Smooth muscle cell (in vitro differentiated cells): ENCODE measurements at regions not wholly inside any gene's neighbourhood (a gene's known extent, or its start where the extent isn't known, plus 50 kb on each side); places are given as distances from the start of the nearest gene placed in this dataset.

Experiments
- DNase-seq: peaks from one replicate; lab custom pipeline; 2025; ENCODE audit not compliant: unreplicated experiment; lab: John Stamatoyannopoulos, UW
- H2AFZ ChIP-seq: fragments of 200-600 bp; sonication (generic); 2 replicates; pipeline ENCODE4 v1.6.0; 2016; ENCODE audit warnings: antibody characterized with exemption, low read depth, mild to moderate bottlenecking
- H3F3A ChIP-seq: fragments of 200-600 bp; sonication (generic); 2 replicates; pipeline ENCODE4 v1.6.0; 2017; ENCODE audit warnings: antibody characterized with exemption, low read depth
- H3K27ac ChIP-seq: fragments of 200-600 bp; sonication (generic); 2 replicates; pipeline ENCODE4 v1.5.1; 2016; ENCODE audit warnings: low read depth, mild to moderate bottlenecking
- H3K27me3 ChIP-seq: fragments of 200-600 bp; sonication (generic); 2 replicates; pipeline ENCODE4 v1.6.1; 2016; ENCODE audit warnings: low read depth, mild to moderate bottlenecking
- H3K36me3 ChIP-seq: fragments of 200-600 bp; sonication (generic); 2 replicates; pipeline ENCODE4 v1.5.1; 2016; ENCODE audit warnings: low read depth
- H3K4me1 ChIP-seq: fragments of 200-600 bp; sonication (generic); 2 replicates; pipeline ENCODE4 v1.5.1; 2016; ENCODE audit warnings: low read depth
- H3K4me2 ChIP-seq: fragments of 200-600 bp; sonication (generic); 2 replicates; pipeline ENCODE4 v1.6.0; 2016; ENCODE audit warnings: mild to moderate bottlenecking
- H3K4me3 ChIP-seq: fragments of 200-600 bp; sonication (generic); 2 replicates; pipeline ENCODE4 v1.5.1; 2016; ENCODE audit warnings: mild to moderate bottlenecking
- H3K79me2 ChIP-seq: fragments of 200-600 bp; sonication (generic); 2 replicates; pipeline ENCODE4 v1.6.0; 2016; ENCODE audit warnings: low read depth, mild to moderate bottlenecking
- H3K9ac ChIP-seq: fragments of 200-600 bp; sonication (generic); 2 replicates; pipeline ENCODE4 v1.6.0; 2016; ENCODE audit warnings: low read depth
- H3K9me3 ChIP-seq: fragments of 200-600 bp; sonication (generic); replicated peaks from 2 replicates; pipeline ENCODE4 v1.5.1; 2016; ENCODE audit warnings: low read depth
- H4K20me1 ChIP-seq: fragments of 200-600 bp; sonication (generic); 2 replicates; pipeline ENCODE4 v1.6.0; 2016; ENCODE audit warnings: low read depth
- CTCF ChIP-seq: fragments of 200-600 bp; sonication (generic); IDR thresholded peaks from 2 replicates; pipeline ENCODE4 v1.5.1; 2017; ENCODE audit warnings: borderline replicate concordance, mild to moderate bottlenecking, antibody characterized with exemption; ENCODE audit not compliant: insufficient read depth, poor library complexity, severe bottlenecking
- WGBS: methylation state at CpG from one replicate; pipeline ENCODE4 v1.1.7; 2016; ENCODE audit warnings: low lambda C conversion rate; 5-methylcytosine and 5-hydroxymethylcytosine counted together

GRCh38 chr13:30032263-30032662, 181.8 kb upstream of the UBL3 start:
- Histone ChIP-seq H3K4me3 (no peak overlapping the region), H4K20me1 (no peaks in the 10 kb centered on the region), H2AFZ (no peak overlapping the region), H3K9me3 (no peaks in the 10 kb centered on the region), H3K36me3 (no peaks in the 10 kb centered on the region), H3K4me2 (no peak overlapping the region), H3K9ac (no peak overlapping the region), H3K4me1 (peaks cover 5% of the 10 kb centered on the region), H3K79me2 (no peaks in the 10 kb centered on the region), H3K27me3 (no peaks in the 10 kb centered on the region), H3F3A (peaks cover 13% of the 10 kb centered on the region), H3K27ac (no peak overlapping the region)
- DNase-seq: no peak
- no peak for TF ChIP-seq CTCF
- WGBS: 97% methylated on average over 4 of the region's 4 CpGs

GRCh38 chr13:30031488-30031887, 181.1 kb upstream of the UBL3 start:
- H3K79me2 ChIP-seq: no peaks in the 10 kb centered on the region
- H3K4me1 ChIP-seq: peaks cover 5% of the 10 kb centered on the region
- no peaks in the 10 kb centered on the region for H4K20me1 ChIP-seq
- 94% methylated on average over 5 of the region's 5 CpGs for WGBS
- peaks cover 13% of the 10 kb centered on the region for H3F3A ChIP-seq
- H3K27me3 ChIP-seq: no peaks in the 10 kb centered on the region
- DNase-seq: no peak
- H3K9me3 ChIP-seq: no peaks in the 10 kb centered on the region
- no peaks in the 10 kb centered on the region for H3K36me3 ChIP-seq
- no peak overlapping the region for H3K4me3 ChIP-seq
- no peak overlapping the region for H3K4me2 ChIP-seq
- no peak overlapping the region for H2AFZ ChIP-seq
- H3K27ac ChIP-seq: no peak overlapping the region
- H3K9ac ChIP-seq: no peak overlapping the region
- no peak for TF ChIP-seq CTCF

- TF ChIP-seq CTCF: no peak
- H3K4me3 ChIP-seq: no peak overlapping the region
- no peaks in the 10 kb centered on the region for H4K20me1 ChIP-seq
- H3K4me2 ChIP-seq: no peak overlapping the region
- no peaks in the 10 kb centered on the region for H3K9me3 ChIP-seq
- H3F3A ChIP-seq: peaks cover 9% of the 10 kb centered on the region
- no peaks in the 10 kb centered on the region for H3K79me2 ChIP-seq
- DNase-seq: no peak
- no peak overlapping the region for H3K27ac ChIP-seq
- no peaks in the 10 kb centered on the region for H3K27me3 ChIP-seq
- WGBS: 91% methylated on average over 4 of the region's 4 CpGs
- H3K9ac ChIP-seq: no peak overlapping the region
- H3K36me3 ChIP-seq: no peaks in the 10 kb centered on the region
- H3K4me1 ChIP-seq: peaks cover 5% of the 10 kb centered on the region
- H2AFZ ChIP-seq: no peak overlapping the region
These were observed 179.8 kb upstream of the UBL3 start for GRCh38 chr13:30030141-30030750.
